AG04449 (cell line): ENCODE measurements at regions not wholly inside any gene's neighbourhood (a gene's known extent, or its start where the extent isn't known, plus 50 kb on each side); places are given as distances from the start of the nearest gene placed in this dataset.

Experiments used
- CTCF ChIA-PET: fragments of 350-600 bp; formaldehyde crosslinking; extraction: SDS; loops from one replicate; lab custom pipeline; 2021; ENCODE audit warnings: antibody characterized with exemption; lab: Yijun Ruan, JAX
- POLR2A ChIA-PET: fragments of 400-600, 350-600 bp; formaldehyde crosslinking; extraction: SDS; loops from one replicate; lab custom pipeline; 2020; ENCODE audit warnings: antibody characterized with exemption, inconsistent platforms; lab: Yijun Ruan, JAX
- DNase-seq: peaks from one replicate; pipeline ENCODE4 v3.0.0-alpha.2; 2010; ENCODE audit warnings: low read depth, low spot score
- H3K4me3 ChIP-seq: 2 replicates; pipeline ENCODE4 v1.5.1; 2011; ENCODE audit warnings: low read depth, mild to moderate bottlenecking, control low read depth, low read length
- CTCF ChIP-seq: IDR thresholded peaks from one replicate; pipeline ENCODE4 v1.5.1; 2011; ENCODE audit warnings: mild to moderate bottlenecking, moderate library complexity, low read length, control low read depth, inconsistent platforms; ENCODE audit not compliant: insufficient read depth; ENCODE audit errors: missing control alignments

GRCh38 chr20:57856658-57857057, 146.8 kb upstream of the PMEPA1 start:
- no peak overlapping the region for H3K4me3 ChIP-seq
- ChIA-PET POLR2A (no interaction called here), CTCF (no interaction called here)
- no peak for TF ChIP-seq CTCF
- DNase-seq: no peak

DNA sequence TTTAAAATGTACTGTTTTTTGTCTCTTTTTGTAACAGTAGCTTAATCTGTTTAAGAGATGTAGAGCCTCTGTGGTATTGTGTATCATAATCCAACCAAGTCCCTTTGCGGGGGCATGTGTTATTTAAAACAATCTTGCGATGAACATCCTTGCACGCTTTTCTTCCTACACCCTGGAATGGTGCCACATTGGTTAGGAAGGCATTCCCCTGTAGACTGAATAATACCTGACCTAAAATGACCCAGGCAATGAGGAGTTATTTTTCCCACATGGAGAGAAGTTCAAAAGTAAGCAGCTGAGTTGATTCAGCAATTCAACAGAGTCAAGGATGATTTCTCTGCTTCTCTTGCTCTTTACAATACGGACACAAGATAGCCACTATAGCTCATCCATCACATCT, 142.0 kb upstream of the PMEPA1 start:
- TF ChIP-seq CTCF: no peak
- CTCF ChIA-PET: no interaction called here
- POLR2A ChIA-PET: no interaction called here

GRCh38 chr20:57851025-57851682, 141.3 kb upstream of the PMEPA1 start:
- no peak for TF ChIP-seq CTCF
- H3K4me3 ChIP-seq: no peak overlapping the region
- ChIA-PET POLR2A (no interaction called here), CTCF (no interaction called here)
- no peak for DNase-seq

More for the DNA sequence above, 142.0 kb upstream of the PMEPA1 start:
- H3K4me3 ChIP-seq: no peak overlapping the region
- DNase-seq: no peak

DNA sequence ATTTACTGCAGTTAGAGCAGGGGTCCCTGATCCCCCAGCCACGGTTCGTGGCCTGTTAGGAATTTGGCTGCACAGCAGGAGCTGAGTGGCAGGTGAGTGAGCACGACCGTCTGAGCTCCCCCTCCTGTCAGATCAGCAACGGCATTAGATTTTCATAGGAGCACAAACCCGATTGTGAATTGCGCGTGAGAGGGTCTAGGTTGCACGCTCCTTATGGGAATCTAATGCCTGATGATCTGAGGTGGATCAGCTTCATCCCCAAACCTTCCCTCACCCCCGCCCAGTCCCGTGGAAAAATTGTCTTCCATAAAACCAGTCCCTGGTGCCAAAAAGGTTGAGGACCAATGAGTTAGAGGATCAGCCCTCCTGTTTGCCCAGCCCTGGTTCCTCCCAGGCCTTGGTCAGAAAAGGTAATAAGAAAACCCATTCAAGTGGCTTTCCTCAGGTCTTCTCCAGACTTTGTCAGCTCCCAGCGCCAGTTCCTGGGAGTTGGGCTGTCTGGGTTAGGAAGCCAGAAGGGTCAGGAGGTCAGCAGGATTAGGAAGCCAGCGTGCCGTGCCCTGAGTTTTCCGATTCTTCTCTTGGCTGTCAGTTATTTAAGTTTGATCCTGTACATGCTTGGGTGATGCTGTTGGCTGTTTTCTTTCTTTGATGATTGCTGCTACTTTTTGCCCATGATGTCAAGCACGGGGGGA, 139.9 kb upstream of the PMEPA1 start:
- H3K4me3 ChIP-seq: no peak overlapping the region
- ChIA-PET POLR2A (no interaction called here), CTCF (no interaction called here)
- TF ChIP-seq CTCF: no peak
- DNase-seq: no peak

DNA sequence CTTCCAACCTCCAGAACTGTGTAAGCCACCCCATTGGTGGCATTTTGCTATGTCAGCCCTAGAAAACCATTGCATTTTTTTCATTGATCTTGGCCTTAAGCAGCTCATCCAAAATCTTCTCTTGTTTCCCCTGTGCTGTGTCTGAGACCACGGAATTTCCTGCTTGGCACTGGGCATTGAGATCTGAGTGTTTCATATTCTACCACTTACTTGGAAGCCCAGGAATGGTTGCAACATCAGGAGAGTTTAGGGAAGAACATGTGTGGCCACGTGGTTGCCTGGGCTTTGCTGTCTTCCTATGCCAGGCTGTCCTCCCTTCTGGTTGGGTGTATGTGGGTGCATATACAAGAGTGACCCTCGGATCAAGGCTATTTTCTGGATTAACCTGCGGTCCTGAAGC, 139.3 kb upstream of the PMEPA1 start:
- ChIA-PET CTCF (no interaction called here), POLR2A (no interaction called here)
- no peak overlapping the region for H3K4me3 ChIP-seq
- no peak for DNase-seq
- TF ChIP-seq CTCF: no peak

DNA sequence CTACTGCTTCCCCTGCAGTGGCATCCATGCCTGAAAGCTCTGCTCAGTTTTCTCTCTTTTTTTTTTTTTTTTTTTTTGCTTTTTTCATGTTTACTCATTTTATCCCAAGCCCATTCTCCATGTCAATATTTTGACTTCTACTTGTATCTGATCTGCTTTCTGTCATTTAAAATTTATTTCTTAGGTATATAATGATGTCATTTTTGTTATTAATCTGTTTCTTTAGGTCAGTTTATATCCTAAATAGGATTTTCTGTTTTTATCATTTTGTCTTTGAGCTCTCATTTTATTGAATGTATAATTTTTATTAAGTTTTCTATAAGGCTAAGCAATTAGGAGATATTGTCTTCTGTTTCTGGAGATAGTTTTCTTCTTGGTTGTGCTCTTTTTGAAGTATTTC, 138.5 kb upstream of the PMEPA1 start:
- CTCF ChIA-PET: no interaction called here
- no peak overlapping the region for H3K4me3 ChIP-seq
- TF ChIP-seq CTCF: no peak
- no peak for DNase-seq
- POLR2A ChIA-PET: no interaction called here
